HT-29 (cell line): ENCODE measurements at regions not wholly inside any gene's neighbourhood (a gene's known extent, or its start where the extent isn't known, plus 50 kb on each side); places are given as distances from the start of the nearest gene placed in this dataset.
A peak's percentile ranks its signal among the peaks of the same experiment; 100 is the strongest.
"Not testable (repeated sequence)": the region's sequence is repeated elsewhere in the genome, so short reads cannot be mapped to it uniquely, and the experiment has no call there.

ENCODE experiments used
- DNase-seq: peaks from one replicate; pipeline ENCODE4 v3.0.0-alpha.2; 2015; ENCODE audit warnings: low spot score

DNA sequence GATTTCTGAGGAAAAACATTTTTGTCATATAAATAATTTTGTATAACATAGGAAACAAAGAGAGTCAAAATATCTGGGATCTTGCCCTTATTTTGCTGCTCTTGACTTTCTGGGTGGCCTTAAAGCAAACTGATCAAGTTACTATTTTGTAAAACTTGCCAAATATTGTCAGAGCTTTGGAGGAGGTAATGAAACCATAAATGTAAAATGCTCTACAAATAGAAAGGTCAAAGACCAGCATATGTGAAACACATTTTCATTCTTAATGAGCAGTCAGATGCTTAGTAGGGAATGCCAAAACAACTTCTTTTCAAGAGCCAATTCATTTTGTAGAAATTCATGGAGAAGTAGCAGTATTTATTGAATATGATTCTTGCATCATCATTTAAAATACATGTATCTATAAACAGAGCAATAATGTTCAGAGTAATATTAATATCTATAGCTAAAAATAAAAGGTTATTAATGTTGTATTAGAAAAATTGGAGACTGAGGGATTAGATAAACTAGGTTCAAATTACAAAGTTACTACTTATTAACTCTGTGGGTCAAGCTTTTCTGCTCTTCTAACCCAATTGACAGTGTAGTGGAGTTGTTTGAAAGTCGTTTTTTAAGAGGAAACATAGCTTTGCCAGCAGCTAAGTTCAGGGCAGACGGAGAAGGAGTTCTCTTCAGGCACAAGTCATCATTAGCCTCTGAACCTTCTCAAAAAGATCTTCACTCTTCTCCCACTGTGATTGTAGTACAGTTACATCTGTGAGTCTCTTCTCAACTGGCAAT is 2053.1 kb downstream of the EFNA5 start:
- no peak for DNase-seq

DNA sequence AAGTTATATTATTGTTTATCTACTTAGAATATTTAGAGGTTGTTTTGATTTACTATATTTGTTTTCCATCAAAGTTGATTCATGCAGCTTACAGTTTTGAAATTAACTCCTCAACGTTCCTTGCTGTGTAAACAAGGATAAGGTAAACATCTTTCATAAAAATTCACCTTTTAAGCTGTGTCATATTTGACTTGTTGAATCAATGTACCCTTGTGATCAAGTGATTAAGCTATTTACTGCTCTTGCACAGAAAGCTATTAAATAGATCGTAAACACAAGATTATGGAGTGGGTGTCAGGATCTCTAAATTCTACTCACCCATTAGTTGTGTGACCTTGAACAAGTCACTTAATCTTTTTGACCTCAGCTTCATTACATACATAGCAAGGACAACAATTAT is 2054.0 kb upstream of the NUDT12 start:
- no peak for DNase-seq

DNA sequence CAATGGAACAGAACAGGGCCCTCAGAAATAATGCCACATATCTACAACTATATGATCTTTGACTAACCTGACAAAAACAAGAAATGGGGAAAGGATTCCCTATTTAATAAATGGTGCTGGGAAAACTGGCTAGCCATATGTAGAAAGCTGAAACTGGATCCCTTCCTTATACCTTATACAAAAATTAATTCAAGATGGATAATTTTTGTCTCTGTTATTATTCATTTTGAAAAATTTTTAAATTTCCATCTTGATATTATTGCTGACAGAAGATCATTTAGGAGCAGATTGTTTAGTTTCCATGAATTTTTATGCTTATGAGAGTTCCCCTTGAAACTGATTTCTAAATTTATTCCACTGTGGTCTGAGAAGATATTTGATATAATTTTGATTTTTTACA is 2039.8 kb upstream of the NUDT12 start:
- DNase-seq: not testable (repeated sequence)

DNA sequence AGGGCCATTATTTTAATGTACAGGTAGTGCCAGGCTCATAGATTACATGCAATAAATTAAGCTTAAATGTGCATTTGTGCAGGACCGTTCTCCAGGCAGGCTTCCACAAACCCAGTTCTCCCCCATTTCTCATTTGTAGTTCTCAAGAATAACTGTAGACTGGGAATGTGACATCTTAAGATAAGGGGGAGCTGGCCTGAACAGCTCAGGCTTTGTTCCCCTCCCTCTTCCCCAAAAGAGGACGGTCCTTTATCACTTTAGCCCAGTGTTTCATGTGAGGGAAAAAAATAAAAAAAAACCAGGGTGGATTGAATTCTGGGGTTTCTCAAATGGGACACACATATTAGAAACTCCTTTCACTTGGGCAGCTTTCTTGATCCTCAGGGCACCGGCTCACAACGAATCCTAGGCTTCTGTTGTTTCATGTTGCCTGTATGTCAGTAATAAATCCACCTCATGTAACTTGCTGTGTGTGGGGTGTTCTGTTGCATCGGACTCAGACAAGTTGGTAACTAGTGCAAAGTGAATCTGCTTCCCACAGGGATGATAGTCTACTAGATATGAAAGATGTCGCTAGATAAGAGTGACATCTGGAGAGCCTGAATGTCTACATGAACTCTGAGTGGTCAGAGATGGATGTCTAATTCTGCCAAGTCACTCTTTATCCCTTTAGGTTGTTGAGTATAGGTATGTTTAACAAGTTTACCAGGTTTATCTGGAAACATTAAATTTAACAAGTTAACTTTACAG is 2030.6 kb upstream of the NUDT12 start:
- DNase-seq: no peak

DNA sequence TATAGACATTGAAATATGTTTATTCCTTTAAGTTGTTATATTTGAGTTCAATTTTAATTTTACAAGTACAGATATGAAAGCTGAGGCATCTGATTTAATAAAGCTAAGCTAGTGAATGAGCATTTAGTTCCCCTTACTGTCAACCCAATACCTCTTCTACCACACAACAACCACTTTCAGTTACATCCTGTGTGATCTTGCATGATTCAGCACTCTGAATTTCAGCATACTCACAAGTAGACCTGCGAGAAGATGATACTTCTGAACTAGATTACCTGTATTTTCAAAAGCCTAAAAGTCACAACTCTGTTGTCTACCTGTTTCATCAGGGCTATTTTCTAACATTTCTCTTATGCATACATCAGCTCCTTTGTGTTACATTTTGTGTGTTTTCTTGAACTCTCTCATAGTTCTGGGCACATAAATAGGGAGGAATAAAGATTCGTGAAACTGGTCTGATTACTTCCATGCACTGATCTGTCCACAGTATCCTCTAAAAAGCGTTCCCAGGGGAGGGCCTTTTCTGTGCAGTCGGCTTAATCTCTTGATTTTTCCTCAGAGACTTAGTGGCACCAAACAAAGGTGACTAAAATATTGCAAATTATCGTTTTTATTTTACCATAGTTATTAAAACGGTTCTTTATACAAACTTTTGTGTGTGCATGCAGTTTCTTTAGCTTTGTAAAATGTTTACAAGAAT is 2025.5 kb upstream of the NUDT12 start:
- DNase-seq: peak; percentile 22

DNA sequence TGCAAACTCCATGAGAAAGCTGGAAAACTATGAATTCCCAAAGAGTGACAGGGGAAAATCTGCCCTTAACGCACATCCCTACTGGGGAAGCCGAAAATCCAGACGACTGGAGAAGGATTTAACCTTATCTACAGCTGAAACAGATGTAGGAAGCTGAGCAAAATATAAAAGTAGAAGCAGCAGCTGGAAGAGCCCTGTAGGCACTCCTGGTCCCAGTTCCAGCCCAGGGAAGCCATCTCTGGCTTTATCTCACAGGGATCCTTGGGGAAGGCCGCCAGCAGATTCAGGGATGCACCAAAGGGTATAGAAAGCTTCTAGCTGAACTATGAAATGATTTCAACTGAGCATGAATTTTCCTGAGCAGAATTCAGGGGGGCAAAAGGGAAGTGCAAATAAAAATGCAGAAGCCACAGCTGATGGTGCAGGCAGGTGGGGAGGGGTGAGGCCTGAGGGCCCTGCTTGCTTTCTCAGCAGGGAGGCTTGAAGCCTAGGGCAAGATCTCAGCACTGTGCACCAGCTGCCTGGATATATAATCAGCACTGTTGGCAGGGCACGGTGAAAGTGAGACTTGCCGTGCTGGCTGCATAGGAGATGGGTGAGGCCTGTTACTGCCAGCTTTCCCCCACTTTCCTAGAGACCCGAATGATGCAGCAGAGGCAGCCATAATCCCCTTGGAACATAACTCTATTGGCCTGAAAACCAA is 2019.5 kb upstream of the NUDT12 start:
- DNase-seq: no peak

DNA sequence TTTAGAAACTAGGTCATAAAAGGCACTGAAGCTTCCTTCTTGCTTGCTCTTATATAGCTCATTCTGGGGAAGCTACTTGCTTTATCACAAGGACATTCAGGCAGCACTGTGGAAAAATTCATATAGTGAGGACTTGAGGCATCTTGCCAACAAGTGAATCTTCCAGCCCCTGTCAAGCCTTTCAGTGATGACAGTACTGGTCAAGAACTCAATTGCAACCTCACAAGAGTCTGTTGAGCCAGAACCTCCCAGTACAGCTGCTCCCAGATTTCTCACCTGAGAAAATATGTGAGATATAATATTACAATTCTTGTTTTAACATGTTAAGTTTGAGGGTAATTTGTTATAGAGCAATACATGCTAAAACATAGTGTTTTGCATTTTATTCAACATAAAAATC is 2011.0 kb upstream of the NUDT12 start:
- no peak for DNase-seq

DNA sequence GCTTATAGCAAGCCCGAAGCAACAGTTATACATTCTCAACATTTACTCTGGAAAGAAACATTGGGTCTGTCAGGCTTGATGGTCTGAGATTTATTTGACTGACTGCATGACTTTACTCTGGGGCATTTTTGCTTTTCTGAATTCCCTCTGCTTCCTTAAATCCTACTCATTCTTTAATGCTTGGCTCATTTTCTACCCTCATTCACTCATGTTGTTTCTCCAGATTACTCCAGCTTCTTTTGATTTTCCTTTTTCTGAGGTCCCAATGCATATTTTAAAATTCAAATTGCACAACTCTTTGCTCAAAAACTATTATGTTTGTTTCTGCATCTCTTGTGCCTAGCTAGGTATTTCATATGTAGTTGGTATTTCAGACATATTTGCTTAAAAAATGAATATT is 2002.9 kb upstream of the NUDT12 start:
- no peak for DNase-seq

DNA sequence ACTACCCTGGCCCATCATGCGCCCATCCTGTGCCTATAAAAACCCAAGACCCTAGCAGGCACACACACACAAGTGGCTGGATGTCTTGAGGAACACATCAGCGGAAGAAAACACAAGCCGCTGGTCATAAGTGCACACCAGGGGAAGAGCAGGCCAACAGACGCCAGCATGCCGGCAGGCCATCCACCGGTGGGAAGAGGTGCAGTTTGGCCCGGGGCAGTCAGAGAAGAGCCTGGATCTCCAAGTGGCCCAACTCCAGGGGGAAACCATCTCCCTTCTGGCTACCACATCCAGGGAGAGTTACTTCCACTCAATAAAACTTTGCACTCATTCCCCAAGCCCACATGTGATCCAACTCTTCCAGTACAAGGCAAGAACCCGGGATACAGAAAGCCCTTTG is 2001.3 kb upstream of the NUDT12 start:
- no peak for DNase-seq

DNA sequence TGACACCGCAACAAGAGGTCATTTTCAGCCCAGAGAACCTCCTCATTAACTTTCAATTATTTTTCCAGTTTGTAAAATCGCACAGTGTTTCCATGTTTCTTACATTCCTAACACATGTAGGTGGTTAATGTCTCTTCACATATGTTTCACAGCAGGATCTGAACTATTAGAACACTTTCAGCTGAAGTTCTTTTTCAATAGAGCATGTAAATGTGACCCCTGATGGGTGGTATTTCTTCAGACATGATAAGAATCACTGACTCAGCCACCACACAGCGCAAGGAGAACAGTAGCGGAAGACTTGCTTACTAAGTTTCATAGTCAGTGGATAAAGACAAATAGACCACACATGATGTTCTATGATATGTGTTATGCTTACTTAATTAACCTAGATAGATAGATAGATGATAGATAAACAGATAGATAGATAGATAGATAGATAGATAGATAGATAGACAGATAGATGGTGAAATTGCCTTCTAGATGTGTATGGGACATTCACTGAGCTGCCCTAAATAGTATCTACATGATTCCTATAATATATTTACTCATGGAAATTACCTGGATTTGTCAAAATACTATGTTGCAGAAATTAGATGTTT is 1992.1 kb upstream of the NUDT12 start:
- DNase-seq: no peak

DNA sequence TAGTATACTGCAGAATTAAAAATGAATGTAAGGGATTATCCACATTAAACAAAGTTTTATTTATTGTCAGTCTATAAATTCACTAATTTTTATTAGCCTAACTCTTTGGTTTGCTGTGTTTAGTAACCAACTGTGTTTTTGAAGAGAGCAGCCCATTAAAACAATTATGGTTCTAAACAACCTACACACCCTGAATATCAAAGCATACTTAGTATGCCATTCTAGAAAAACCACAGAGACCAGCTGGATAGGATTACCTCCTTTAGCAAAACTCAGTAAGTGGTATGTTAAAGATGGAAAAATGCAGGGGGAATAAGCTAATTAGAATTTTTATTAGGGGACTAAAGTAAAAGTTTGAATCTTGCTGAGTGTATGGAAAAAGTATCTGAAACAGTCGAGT is 1981.7 kb upstream of the NUDT12 start:
- no peak for DNase-seq

DNA sequence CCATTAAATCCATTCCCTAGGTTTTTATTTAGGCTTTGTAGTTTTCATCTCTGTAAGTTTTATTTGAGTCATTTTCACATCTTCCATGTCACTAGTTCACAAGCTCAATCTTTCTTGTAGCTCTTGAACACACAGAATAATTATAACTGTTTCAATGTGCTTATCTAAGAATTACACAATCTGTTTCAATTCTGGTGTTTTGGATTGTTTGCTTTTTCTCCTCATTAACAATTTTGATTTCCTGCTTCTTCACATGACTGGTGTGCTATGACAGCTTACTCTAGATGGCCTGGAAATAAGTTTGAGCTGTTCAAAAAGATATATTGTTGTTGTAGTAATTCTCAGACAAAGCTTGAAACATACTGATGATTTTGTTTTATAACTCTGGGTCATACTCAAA is 1974.1 kb upstream of the NUDT12 start:
- DNase-seq: no peak

DNA sequence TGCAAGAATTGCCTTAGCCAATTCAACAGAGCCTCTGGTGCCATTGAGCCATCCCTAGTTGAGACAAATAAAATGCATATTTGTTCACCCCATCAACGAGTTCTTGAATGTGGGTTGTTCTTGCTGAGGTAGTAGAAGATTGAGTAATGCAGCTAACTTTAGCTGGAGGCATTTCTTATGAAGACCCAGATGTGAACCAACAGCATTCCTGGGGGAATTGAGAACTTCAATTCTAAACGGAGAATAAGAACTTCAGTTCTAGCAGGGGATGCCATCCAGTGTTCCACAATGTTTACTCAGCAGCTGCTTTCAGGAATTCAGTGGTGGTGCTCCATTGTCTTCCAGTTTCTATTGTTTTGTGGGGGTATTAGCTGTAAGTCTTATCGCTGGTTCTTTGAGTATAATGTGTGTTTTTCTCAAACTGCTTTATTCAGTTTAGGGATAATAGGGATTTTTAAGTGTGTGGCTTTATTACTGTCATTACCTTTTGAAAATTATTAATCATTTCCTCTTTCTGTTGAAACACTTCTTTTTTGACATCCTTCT is 1968.2 kb upstream of the NUDT12 start:
- no peak for DNase-seq

DNA sequence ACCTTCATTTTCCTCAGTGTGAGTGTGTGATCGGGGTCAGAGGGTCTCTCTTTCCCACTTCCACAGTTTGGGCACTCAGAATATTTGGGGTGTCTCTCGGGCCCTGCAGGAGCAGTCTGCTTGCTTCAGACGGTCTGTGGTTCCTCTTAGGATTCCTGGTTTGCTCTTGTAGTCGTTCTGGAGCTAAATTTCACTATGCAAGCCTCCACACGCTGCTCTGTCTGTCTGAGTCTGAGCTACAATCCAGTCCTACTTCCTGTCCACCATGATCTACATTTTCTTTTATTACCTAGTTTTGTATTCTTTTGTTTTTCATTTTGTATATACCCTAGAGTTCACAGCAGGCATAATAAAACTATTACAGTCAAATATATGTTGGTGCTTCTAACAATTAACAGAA is 1967.3 kb upstream of the NUDT12 start:
- no peak for DNase-seq

DNA sequence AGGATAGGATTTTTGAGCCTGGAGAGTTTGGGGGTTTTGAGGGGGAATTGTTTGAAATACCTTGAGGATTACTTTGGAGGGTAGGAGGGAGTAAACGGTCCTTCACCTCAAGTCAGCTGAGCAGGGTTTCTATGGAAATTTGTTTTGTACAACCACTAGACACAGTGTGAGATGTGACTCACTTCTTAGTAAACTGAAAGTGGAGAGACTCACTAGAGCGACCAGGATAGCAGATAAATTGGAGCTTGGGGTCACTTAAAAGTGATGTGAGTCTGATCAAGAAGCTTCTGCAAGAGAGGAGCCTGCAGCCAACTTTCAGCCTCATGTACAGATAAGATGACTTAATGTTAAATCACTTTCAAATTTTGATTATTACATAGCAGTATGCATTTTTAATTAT is 1945.9 kb upstream of the NUDT12 start:
- no peak for DNase-seq

DNA sequence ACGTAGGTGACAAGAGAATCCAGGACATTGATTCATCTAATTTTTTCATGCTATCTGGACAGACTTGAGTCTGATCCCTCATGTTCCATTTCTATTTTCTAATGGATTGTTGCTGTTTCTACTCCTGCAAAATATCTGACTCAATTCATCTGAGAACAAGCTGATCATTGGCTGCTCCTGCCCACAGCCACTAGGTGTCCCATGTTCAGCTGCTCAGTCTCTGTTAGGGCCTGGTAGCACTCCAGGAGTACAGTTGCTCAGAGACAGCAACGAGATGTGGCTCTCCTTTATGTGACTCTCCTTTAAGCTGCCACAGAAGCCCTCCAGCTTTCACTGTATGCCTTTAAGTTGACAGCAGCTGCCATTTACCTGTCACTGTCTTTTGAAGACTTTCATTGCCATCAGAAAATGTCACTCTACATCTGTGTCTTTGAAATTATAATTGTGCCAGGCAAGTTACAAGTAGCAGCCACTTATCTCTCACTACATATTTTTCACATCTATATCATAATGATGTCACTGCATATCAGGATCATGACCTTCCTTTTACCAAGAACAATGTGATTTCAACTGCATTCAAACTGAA is 1944.2 kb upstream of the NUDT12 start:
- DNase-seq: peak; percentile 42

DNA sequence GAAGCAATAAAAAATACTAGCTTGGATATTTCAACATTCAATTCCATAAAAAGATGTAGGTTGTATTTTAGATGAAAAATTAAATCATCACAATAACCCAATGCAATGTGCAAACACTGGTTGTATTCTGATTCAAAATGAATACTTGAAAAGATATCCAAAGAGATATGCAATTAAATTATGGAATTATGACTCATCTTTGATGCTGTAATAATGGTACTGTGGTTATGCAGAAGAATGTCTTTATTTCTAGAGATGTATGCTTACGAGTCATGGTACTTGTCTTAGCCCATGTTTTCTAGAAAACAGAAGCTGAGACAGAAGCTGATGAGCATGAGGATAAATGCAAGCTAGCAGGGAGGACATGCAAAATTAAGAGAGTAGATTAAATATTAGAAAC is 1941.4 kb upstream of the NUDT12 start:
- no peak for DNase-seq

DNA sequence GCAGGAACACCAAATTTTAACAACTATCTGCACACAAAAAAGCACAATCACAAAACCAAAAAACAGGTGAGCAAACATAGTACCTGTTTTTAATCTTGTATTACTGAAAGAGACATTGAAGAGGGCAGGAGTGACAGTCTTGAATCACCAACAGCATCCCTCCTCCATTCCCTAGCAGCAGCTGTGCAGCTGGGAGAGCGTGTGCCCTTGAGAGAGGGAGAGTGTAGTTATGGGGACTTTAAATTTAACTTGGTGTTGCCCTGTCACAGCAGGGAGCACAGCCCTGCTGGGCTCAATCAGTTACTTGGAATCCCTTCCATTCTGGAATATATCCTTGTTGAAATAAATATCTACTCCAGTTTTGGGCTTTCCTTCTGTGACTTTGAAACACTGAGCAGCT is 1938.7 kb upstream of the NUDT12 start:
- DNase-seq: no peak

DNA sequence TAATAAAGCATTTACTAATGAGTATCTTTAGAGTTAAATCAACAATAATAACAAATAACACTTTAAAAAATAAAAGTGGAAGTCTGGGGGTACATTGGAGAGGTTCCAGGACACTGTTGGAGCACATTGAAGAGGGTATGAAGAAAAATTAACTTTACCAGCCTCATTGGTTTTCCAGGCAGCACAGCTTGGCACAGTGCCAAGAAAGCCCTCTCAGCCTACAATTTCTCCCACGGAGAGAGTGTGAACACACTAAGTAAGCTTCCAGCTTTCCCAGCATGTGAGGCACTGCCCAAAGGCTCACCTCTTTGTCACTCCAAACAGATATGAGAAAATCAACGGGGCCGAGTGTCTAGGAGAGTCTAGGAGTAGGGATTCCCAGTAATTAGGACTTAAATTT is 1912.8 kb upstream of the NUDT12 start:
- no peak for DNase-seq

DNA sequence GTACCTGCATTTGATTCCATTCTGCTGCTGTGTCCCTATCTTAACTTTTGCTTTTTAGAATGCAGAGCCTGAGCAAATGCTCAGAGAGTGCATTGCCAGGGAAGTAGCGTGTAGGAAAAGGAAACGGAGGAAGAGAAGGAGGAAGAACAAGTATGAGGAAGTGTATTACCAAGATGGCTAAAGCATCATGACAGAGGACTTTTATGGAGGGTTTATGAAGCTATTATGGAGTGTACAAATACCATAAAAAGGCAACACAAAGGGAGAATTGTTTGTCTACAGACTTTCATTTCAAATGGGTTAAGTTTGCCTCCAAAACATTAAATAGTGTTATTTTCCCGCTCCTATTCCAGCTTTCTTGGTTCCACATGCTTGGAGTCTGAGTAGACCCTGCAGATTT is 1899.8 kb upstream of the NUDT12 start:
- DNase-seq: no peak

DNA sequence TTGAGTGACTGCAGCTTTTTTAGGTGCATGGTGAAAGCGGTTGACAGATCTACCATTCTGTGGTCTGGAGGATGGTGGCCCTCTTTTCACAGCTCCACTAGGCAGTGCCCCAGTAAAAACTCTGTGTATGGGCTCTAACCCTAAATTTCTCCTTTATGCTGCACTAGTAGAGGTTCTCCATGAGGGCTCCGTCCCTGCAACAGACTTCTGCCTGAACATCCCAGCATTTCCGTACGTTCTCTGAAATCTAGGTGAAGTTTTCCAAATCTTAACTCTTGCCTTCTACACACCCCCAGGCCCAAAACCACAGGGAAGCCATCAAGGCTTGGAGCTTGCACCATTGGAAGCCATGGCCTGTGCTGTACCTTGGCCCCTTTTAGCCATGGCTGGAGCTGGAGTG is 1898.1 kb upstream of the NUDT12 start:
- DNase-seq: no peak
